Forelimb muscle (tissue), 1 donor: ENCODE measurements at regions not wholly inside any gene's neighbourhood (a gene's known extent, or its start where the extent isn't known, plus 50 kb on each side); places are given as distances from the start of the nearest gene placed in this dataset.
"Not testable (repeated sequence)": the region's sequence is repeated elsewhere in the genome, so short reads cannot be mapped to it uniquely, and the experiment has no call there.

ENCODE experiments used
- DNase-seq: peaks from one replicate; pipeline ENCODE4 v3.0.0-alpha.2; 2013; ENCODE audit warnings: low read depth

- DNase-seq, result no peak
Observed at GRCh38 chr20:7773511-7773910, 166.7 kb downstream of the HAO1 start.

- no peak for DNase-seq
Observed at GRCh38 chr20:7775072-7775471, 165.2 kb downstream of the HAO1 start.

- no peak for DNase-seq
Observed at GRCh38 chr20:7776148-7776547, 164.1 kb downstream of the HAO1 start.

GRCh38 chr20:7790189-7790588 is 150.1 kb downstream of the HAO1 start:
- no peak for DNase-seq

GRCh38 chr20:7792150-7792869 is 147.9 kb downstream of the HAO1 start:
- no peak for DNase-seq

GRCh38 chr20:7798176-7798575 is 142.1 kb downstream of the HAO1 start:
- no peak for DNase-seq

GRCh38 chr20:7799862-7800261 is 140.4 kb downstream of the HAO1 start:
- DNase-seq, result no peak

- DNase-seq, result not testable (repeated sequence)
Observed at GRCh38 chr20:7803411-7804151, 136.7 kb downstream of the HAO1 start.

GRCh38 chr20:7806831-7807230 is 133.4 kb downstream of the HAO1 start:
- no peak for DNase-seq

GRCh38 chr20:7817286-7817685 is 123.0 kb downstream of the HAO1 start:
- DNase-seq, result no peak

GRCh38 chr20:7818477-7818876 is 121.8 kb downstream of the HAO1 start:
- no peak for DNase-seq

GRCh38 chr20:7820897-7821296 is 119.4 kb downstream of the HAO1 start:
- DNase-seq, result no peak

- DNase-seq, result no peak
Observed at GRCh38 chr20:7822772-7823171, 117.5 kb downstream of the HAO1 start.

GRCh38 chr20:7828437-7828836 is 111.8 kb downstream of the HAO1 start:
- DNase-seq, result no peak

- no peak for DNase-seq
Observed at GRCh38 chr20:7829031-7829430, 111.2 kb downstream of the HAO1 start.

- DNase-seq, result no peak
Observed at GRCh38 chr20:7829776-7830175, 110.5 kb downstream of the HAO1 start.
